Activated naive CD8-positive, alpha-beta T cell treated with anti-CD3 and anti-CD28 coated beads, Interleukin-2, amount 50 U/mL, for 24 hours (primary cell): ENCODE measurements at regions not wholly inside any gene's neighbourhood (a gene's known extent, or its start where the extent isn't known, plus 50 kb on each side); places are given as distances from the start of the nearest gene placed in this dataset.

Experiments
- ATAC-seq: fragments of 150-1000 bp; cut with Tn5 transposase; one replicate; pipeline ENCODE4 v1.10.0; 2021
- DNase-seq: peaks from one replicate; pipeline ENCODE4 v3.0.0; 2021
- H3K27ac Mint-ChIP-seq: one replicate; pipeline ENCODE4 v1.8.0; 2021; ENCODE audit warnings: mild to moderate bottlenecking, mixed read lengths
- H3K27me3 Mint-ChIP-seq: one replicate; pipeline ENCODE4 v1.8.0; 2021; ENCODE audit warnings: mixed read lengths
- H3K36me3 Mint-ChIP-seq: one replicate; pipeline ENCODE4 v1.8.0; 2021; ENCODE audit warnings: low read depth, mixed read lengths
- H3K4me1 Mint-ChIP-seq: one replicate; pipeline ENCODE4 v1.8.0; 2021; ENCODE audit warnings: mixed read lengths
- H3K4me3 Mint-ChIP-seq: one replicate; pipeline ENCODE4 v1.8.0; 2021; ENCODE audit warnings: mild to moderate bottlenecking, moderate library complexity, mixed read lengths
- H3K9me3 Mint-ChIP-seq: one replicate; pipeline ENCODE4 v1.8.0; 2021; ENCODE audit warnings: mixed read lengths

DNA sequence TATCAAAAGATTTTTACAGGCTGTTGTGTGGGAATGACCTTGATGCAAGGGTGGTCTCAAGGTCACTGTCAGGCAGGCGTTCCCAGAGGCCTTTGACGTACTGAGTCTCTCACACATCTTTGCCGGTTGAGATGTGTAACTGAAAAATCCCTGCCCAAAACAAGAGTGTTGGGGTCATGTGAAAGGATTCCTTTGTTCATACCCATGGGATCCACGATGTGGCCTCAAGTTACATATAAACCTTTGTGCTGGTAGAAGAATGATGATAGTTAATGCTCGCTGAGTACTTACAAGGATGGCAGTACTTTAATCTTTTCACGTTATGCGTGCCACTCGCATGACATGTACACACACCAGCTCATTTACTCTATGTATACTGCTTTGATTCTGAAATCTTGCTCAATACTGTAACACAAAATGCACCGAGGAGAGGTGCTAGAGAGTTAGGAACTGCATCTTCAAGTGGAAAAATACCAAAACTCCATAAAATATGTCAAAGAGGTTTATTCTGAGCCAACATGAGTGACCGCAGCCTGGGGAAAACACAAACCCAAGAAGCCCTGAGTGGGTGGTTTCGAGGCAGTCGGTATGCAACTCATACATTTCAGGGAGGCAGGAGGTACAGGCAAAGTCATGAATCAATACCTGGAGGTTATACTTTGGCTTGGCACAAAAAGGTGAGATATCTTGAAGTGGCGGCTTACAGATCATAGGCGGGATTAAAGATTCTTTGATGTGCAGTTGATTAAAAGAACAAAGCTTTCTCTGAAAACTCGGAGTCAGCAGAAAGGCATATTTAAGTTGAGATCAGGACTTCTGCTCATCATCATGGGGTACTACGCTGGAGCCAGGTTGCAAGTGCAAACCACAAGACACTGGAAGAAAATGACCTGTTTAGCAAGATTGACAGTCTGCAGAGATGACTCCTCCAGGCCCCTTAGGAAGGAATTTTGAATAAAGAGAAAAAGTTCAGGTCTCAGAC, 87.4 kb upstream of the ARHGEF7 start:
- no peak overlapping the region for H3K27ac Mint-ChIP-seq

GRCh38 chr13:111025310-111025709, 89.8 kb upstream of the ARHGEF7 start:
- Mint-ChIP-seq H3K4me3 (no peak overlapping the region), H3K4me1 (no peaks in the 10 kb centered on the region)
- DNase-seq: no peak

More for the DNA sequence above, 87.4 kb upstream of the ARHGEF7 start:
- H3K9me3 Mint-ChIP-seq: no peaks in the 10 kb centered on the region
- no peaks in the 10 kb centered on the region for H3K36me3 Mint-ChIP-seq
- no peak for ATAC-seq
- no peak for DNase-seq
- H3K4me1 Mint-ChIP-seq: no peaks in the 10 kb centered on the region
- H3K4me3 Mint-ChIP-seq: no peak overlapping the region
- H3K27me3 Mint-ChIP-seq: peaks cover 16% of the 10 kb centered on the region

DNA sequence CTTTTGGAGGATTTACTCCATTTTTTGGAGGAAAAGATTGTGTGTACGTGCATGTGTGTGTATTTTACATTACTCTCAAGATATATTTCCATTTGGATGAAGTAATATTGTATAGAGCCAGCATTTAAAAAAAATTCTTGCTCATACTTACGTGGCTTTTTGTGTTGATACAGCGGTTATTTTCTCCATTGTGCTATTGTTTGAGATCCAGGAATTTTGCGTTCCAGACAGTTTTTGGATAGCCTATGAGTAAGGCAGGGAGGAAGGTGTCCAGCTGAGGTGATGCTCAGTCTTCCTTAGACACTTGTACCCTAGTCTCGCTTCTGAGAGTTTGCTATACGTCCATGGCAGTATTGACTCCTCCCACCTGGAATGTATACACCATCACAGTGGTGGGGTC, 92.2 kb upstream of the ARHGEF7 start:
- no peaks in the 10 kb centered on the region for H3K4me1 Mint-ChIP-seq
- DNase-seq (no peak), ATAC-seq (no peak)
- no peak overlapping the region for H3K27ac Mint-ChIP-seq
- peaks cover 3% of the 10 kb centered on the region for H3K36me3 Mint-ChIP-seq
- peaks cover 14% of the 10 kb centered on the region for H3K9me3 Mint-ChIP-seq
- H3K4me3 Mint-ChIP-seq: no peak overlapping the region
- peaks cover 18% of the 10 kb centered on the region for H3K27me3 Mint-ChIP-seq

More at GRCh38 chr13:111025310-111025709, 89.8 kb upstream of the ARHGEF7 start:
- H3K27me3 Mint-ChIP-seq: peaks cover 20% of the 10 kb centered on the region
- no peak for ATAC-seq
- peaks cover 3% of the 10 kb centered on the region for H3K36me3 Mint-ChIP-seq
- peaks cover 14% of the 10 kb centered on the region for H3K9me3 Mint-ChIP-seq
- no peak overlapping the region for H3K27ac Mint-ChIP-seq

GRCh38 chr13:111022241-111022640, 92.9 kb upstream of the ARHGEF7 start:
- ATAC-seq (no peak), DNase-seq (no peak)
- peaks cover 18% of the 10 kb centered on the region for H3K27me3 Mint-ChIP-seq
- H3K4me1 Mint-ChIP-seq: no peaks in the 10 kb centered on the region
- H3K27ac Mint-ChIP-seq: no peak overlapping the region
- H3K4me3 Mint-ChIP-seq: no peak overlapping the region
- H3K36me3 Mint-ChIP-seq: peaks cover 3% of the 10 kb centered on the region
- peaks cover 14% of the 10 kb centered on the region for H3K9me3 Mint-ChIP-seq

- Mint-ChIP-seq H3K27me3 (peaks cover 17% of the 10 kb centered on the region), H3K36me3 (peaks cover 3% of the 10 kb centered on the region), H3K4me1 (no peaks in the 10 kb centered on the region), H3K4me3 (no peak overlapping the region), H3K27ac (no peak overlapping the region), H3K9me3 (peaks cover 14% of the 10 kb centered on the region)
- DNase-seq (no peak), ATAC-seq (no peak)
Measured at GRCh38 chr13:111021270-111021669, 93.8 kb upstream of the ARHGEF7 start.

GRCh38 chr13:111020546-111020945, 94.6 kb upstream of the ARHGEF7 start:
- DNase-seq: no peak
- ATAC-seq: no peak
- no peak overlapping the region for H3K27ac Mint-ChIP-seq
- no peaks in the 10 kb centered on the region for H3K4me1 Mint-ChIP-seq
- H3K4me3 Mint-ChIP-seq: no peak overlapping the region
- peaks cover 3% of the 10 kb centered on the region for H3K36me3 Mint-ChIP-seq
- peaks cover 14% of the 10 kb centered on the region for H3K9me3 Mint-ChIP-seq
- peaks cover 17% of the 10 kb centered on the region for H3K27me3 Mint-ChIP-seq

DNA sequence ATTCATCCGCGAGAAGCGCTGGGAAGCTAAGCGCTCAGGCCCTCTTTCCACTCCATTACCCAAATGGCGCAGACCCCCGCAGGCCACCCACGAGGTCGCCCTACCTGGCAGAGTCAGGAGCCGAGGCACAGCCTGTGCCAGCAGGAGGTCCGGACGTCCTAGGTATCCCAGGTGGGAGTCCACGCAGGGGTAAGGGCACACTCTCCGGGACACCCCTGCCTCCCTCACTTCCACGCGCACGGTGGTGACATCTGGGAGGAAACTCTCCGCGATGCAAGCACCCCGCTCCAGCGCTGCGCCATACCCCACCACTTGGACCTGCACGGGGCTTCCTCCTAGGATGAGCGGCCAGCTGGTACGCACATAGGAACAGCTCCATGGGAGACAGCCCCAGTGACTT, 95.1 kb upstream of the ARHGEF7 start:
- Mint-ChIP-seq H3K4me3 (no peak overlapping the region), H3K4me1 (no peaks in the 10 kb centered on the region), H3K27ac (no peak overlapping the region), H3K36me3 (peaks cover 3% of the 10 kb centered on the region), H3K9me3 (peaks cover 14% of the 10 kb centered on the region), H3K27me3 (peaks cover 17% of the 10 kb centered on the region)
- ATAC-seq (no peak), DNase-seq (no peak)

DNA sequence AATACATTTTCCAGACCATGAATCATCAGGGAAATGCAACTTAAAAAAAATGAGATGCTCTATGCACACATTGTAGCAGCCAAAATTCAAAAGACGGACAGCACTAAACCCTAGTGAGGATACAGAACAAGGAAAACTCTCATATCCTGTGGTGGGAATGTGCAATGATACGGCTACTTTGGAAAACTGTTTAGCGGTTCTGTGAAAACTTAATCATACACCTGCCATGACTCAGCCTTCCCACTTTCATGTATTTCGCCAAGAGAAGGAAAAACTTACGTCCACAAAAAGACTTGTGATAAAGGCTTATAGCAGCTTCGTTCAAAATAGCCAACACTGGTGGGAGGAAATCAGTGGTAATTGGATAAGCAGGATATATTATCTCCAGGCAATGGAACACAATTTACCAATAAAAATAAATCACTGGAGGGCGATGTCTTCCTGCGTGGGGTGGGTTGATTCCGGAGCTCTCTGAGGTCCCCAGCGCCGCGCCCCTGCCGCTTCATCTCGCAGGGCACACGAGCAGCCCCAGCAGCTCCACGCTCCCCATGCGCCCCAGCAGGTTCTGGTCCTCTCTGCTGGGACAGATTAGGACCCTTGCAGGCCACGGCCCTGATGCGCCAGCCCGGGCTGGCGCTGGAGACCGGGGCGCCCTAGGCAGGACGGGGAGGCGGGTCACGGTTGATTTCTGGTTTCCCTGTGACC, 97.2 kb upstream of the ARHGEF7 start:
- peaks cover 3% of the 10 kb centered on the region for H3K36me3 Mint-ChIP-seq
- no peak for ATAC-seq
- DNase-seq: no peak
- no peak overlapping the region for H3K27ac Mint-ChIP-seq
- peaks cover 6% of the 10 kb centered on the region for H3K27me3 Mint-ChIP-seq
- H3K9me3 Mint-ChIP-seq: peaks cover 14% of the 10 kb centered on the region
- no peaks in the 10 kb centered on the region for H3K4me1 Mint-ChIP-seq
- no peak overlapping the region for H3K4me3 Mint-ChIP-seq

GRCh38 chr13:111013196-111013595, 98.3 kb upstream of the ANKRD10 start:
- peaks cover 19% of the 10 kb centered on the region for H3K27me3 Mint-ChIP-seq
- no peak overlapping the region for H3K4me3 Mint-ChIP-seq
- no peaks in the 10 kb centered on the region for H3K36me3 Mint-ChIP-seq
- H3K27ac Mint-ChIP-seq: no peak overlapping the region
- no peaks in the 10 kb centered on the region for H3K9me3 Mint-ChIP-seq
- ATAC-seq (no peak), DNase-seq (no peak)
- no peaks in the 10 kb centered on the region for H3K4me1 Mint-ChIP-seq

- ATAC-seq: no peak
- Mint-ChIP-seq H3K4me1 (no peaks in the 10 kb centered on the region), H3K36me3 (no peaks in the 10 kb centered on the region), H3K27me3 (peaks cover 23% of the 10 kb centered on the region), H3K4me3 (no peak overlapping the region), H3K27ac (no peak overlapping the region), H3K9me3 (no peaks in the 10 kb centered on the region)
- no peak for DNase-seq
Measured at GRCh38 chr13:111011899-111012298, 97.0 kb upstream of the ANKRD10 start.

DNA sequence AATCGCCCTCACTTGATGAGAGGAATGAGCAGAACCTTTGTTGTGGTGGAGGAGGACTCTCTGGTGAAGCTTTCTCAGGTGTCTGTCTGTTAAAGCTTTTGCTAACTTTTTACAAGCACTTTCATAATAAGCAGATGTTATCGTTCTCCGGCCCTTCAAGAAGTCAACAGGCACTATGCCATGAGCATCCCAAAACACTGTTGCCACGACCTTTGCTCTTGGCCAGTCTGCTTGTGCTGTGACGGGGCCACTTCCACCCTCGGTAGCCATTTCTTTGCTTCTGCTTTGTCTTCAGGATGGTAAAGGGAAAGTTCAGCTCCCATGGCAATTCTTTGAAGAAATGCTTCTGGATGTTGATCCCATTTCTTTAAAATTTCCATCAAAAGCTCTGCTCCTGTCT, 93.5 kb upstream of the ANKRD10 start:
- Mint-ChIP-seq H3K27me3 (peaks cover 26% of the 10 kb centered on the region), H3K36me3 (no peaks in the 10 kb centered on the region), H3K9me3 (no peaks in the 10 kb centered on the region), H3K4me1 (no peaks in the 10 kb centered on the region), H3K4me3 (no peak overlapping the region), H3K27ac (no peak overlapping the region)
- ATAC-seq (no peak), DNase-seq (no peak)

DNA sequence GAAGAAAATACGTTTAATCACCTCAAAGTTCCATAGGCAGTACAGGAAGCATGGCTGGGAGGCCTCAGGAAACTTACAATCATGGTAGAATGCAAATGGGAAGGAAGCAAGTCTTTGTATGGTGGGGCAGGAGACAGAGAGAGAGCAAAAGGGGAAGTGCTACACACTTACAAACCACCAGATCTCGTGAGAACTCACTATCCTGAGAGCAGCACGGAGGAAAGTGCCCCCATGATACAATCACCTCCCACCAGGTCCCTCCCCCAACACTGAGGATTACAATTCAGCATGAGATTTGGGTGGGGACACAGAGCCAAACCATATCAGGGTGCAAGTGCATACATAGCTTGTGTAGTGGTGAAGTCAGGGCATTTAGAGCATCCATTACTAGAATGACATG, 92.3 kb upstream of the ANKRD10 start:
- DNase-seq (no peak), ATAC-seq (no peak)
- H3K27ac Mint-ChIP-seq: no peak overlapping the region
- H3K36me3 Mint-ChIP-seq: no peaks in the 10 kb centered on the region
- H3K4me1 Mint-ChIP-seq: no peaks in the 10 kb centered on the region
- no peaks in the 10 kb centered on the region for H3K9me3 Mint-ChIP-seq
- H3K4me3 Mint-ChIP-seq: no peak overlapping the region
- H3K27me3 Mint-ChIP-seq: peaks cover 26% of the 10 kb centered on the region

DNA sequence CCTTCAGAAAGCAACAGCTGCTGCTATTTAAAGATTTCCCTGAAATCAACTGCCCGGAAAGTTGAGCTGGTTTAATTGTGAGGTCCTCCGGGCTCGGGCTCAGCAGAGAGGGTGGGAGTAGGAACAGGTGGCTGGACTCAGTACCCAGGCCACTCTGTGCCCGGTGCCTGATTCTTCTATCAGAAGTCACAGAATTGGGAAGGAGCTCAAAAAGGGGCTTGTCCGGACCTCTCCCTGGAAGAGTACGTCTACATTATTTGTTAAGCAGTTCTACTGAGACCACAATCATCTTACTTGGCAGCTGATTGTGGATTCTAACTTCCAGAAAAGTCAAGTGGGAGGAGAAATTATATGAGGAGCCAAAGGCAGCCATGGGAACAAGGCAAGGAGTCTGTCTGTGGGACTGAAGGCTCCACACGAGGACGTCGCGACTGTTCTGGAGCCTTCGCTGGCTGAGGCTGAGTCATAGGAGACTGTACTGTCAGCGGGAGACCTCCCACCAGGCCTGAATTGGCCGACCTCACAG, 91.7 kb upstream of the ANKRD10 start:
- peaks cover 23% of the 10 kb centered on the region for H3K27me3 Mint-ChIP-seq
- H3K9me3 Mint-ChIP-seq: no peaks in the 10 kb centered on the region
- ATAC-seq: no peak

GRCh38 chr13:111005808-111006505, 91.1 kb upstream of the ANKRD10 start:
- ATAC-seq (no peak), DNase-seq (no peak)
- H3K9me3 Mint-ChIP-seq: no peaks in the 10 kb centered on the region
- no peaks in the 10 kb centered on the region for H3K36me3 Mint-ChIP-seq
- H3K27ac Mint-ChIP-seq: no peak overlapping the region
- peaks cover 17% of the 10 kb centered on the region for H3K27me3 Mint-ChIP-seq
- H3K4me3 Mint-ChIP-seq: no peak overlapping the region
- H3K4me1 Mint-ChIP-seq: no peaks in the 10 kb centered on the region

More for the DNA sequence above, 91.7 kb upstream of the ANKRD10 start:
- H3K36me3 Mint-ChIP-seq: no peaks in the 10 kb centered on the region
- H3K27ac Mint-ChIP-seq: no peak overlapping the region
- no peak for DNase-seq
- H3K4me1 Mint-ChIP-seq: no peaks in the 10 kb centered on the region
- H3K4me3 Mint-ChIP-seq: no peak overlapping the region
